H1 (cell line): ENCODE measurements at regions not wholly inside any gene's neighbourhood (a gene's known extent, or its start where the extent isn't known, plus 50 kb on each side); places are given as distances from the start of the nearest gene placed in this dataset.

Experiments used
- CTCF ChIA-PET: fragments of 300-600 bp; sonication (Branson Sonifier 250); formaldehyde crosslinking; loops from one replicate; lab custom pipeline; 2021; ENCODE audit not compliant: partially characterized antibody; lab: Charles Lee
- POLR2A ChIA-PET: fragments of 300-600 bp; sonication (Branson Sonifier 250); formaldehyde crosslinking; loops from one replicate; lab custom pipeline; 2021; ENCODE audit warnings: inconsistent platforms; ENCODE audit not compliant: partially characterized antibody; lab: Charles Lee
- DNase-seq, 2 experiments: peaks; one replicate each; pipeline versions ENCODE4 v3.0.0 to v3.0.0-alpha.2; 2010 to 2022; ENCODE audit warnings: low spot score in 2 of 2, low read depth in 1 of 2, mixed read lengths in 1 of 2
- FAIRE-seq: peaks from 2 replicates; lab custom pipeline; 2011; peaks lifted over from hg19 to GRCh38; lab: Jason Lieb, UNC
- H2AFZ ChIP-seq: 2 replicates; pipeline ENCODE4 v1.8.1; 2012; ENCODE audit warnings: low read length, inconsistent platforms
- H2AK5ac ChIP-seq: 2 replicates; pipeline ENCODE4 v1.6.1; 2013; ENCODE audit warnings: low read depth, low read length
- H2BK120ac ChIP-seq: replicated peaks from 2 replicates; pipeline ENCODE3; 2013; ENCODE audit warnings: low read depth, low read length, inconsistent platforms
- H2BK12ac ChIP-seq: 2 replicates; pipeline ENCODE4 v1.6.1; 2013; ENCODE audit warnings: low read depth, low read length
- H2BK15ac ChIP-seq: 2 replicates; pipeline ENCODE4 v1.6.1; 2013; ENCODE audit warnings: low read length
- H2BK20ac ChIP-seq: 2 replicates; pipeline ENCODE4 v1.6.1; 2013; ENCODE audit warnings: low read length
- H2BK5ac ChIP-seq: 2 replicates; pipeline ENCODE4 v1.6.1; 2013; ENCODE audit warnings: low read depth, low read length
- H3K14ac ChIP-seq: 2 replicates; pipeline ENCODE4 v1.6.1; 2013; ENCODE audit warnings: inconsistent platforms; ENCODE audit not compliant: insufficient read length
- H3K18ac ChIP-seq: 2 replicates; pipeline ENCODE4 v1.6.1; 2013; ENCODE audit warnings: low read length; ENCODE audit errors: extremely low read depth
- H3K23ac ChIP-seq: 2 replicates; pipeline ENCODE4 v1.6.1; 2013; ENCODE audit warnings: inconsistent platforms; ENCODE audit not compliant: insufficient read length
- H3K23me2 ChIP-seq: 2 replicates; pipeline ENCODE4 v1.6.1; 2013; ENCODE audit warnings: low read depth, low read length
- H3K27ac ChIP-seq: 2 replicates; pipeline ENCODE4 v1.6.1; 2011; ENCODE audit warnings: low read depth, low read length, inconsistent platforms
- H3K27me3 ChIP-seq, 4 experiments: replicated peaks in 1 of 4; 1 replicate in 1 of 4; 2 replicates in 3 of 4; pipeline versions ENCODE4 v1.6.1 to v1.8.1; 2011 to 2013; ENCODE audit warnings: low read length in 3 of 4, mild to moderate bottlenecking in 3 of 4, inconsistent platforms in 2 of 4, mixed read lengths in 2 of 4, moderate library complexity in 1 of 4; ENCODE audit not compliant: control insufficient read depth in 3 of 4, insufficient read depth in 3 of 4; ENCODE audit errors: extremely low read depth in 1 of 4
- H3K36me3 ChIP-seq, 4 experiments: 2 replicates each; pipeline versions ENCODE4 v1.6.1 to v1.8.1; 2011 to 2013; ENCODE audit warnings: mild to moderate bottlenecking in 4 of 4, low read length in 3 of 4, moderate library complexity in 2 of 4, control low read depth in 1 of 4, inconsistent platforms in 1 of 4; ENCODE audit not compliant: insufficient read depth in 4 of 4, control insufficient read depth in 2 of 4
- H3K4ac ChIP-seq: replicated peaks from 2 replicates; pipeline ENCODE3; 2013; ENCODE audit warnings: low read length, low read depth, mixed read lengths, inconsistent platforms; ENCODE audit not compliant: insufficient read length
- H3K4me1 ChIP-seq, 4 experiments: replicated peaks in 1 of 4; 1 replicate in 1 of 4; 2 replicates in 3 of 4; pipeline versions ENCODE4 v1.6.1 to v1.8.1; 2011 to 2013; ENCODE audit warnings: low read length in 3 of 4, inconsistent platforms in 2 of 4, mixed read lengths in 1 of 4; ENCODE audit not compliant: insufficient read depth in 4 of 4, control insufficient read depth in 3 of 4
- H3K4me2 ChIP-seq, 2 experiments: 2 replicates each; pipeline versions ENCODE4 v1.6.1 to v1.8.1; 2011 to 2013; ENCODE audit warnings: low read depth in 2 of 2, low read length in 2 of 2, control low read depth in 1 of 2, inconsistent platforms in 1 of 2, mild to moderate bottlenecking in 1 of 2; ENCODE audit not compliant: insufficient read depth in 1 of 2
- H3K4me3 ChIP-seq, 4 experiments: fragments of 200-600, 300-600 bp in 1 of 4; sonication (generic), shearing (Covaris generic), sonication (Bioruptor Twin) in 1 of 4; 2 replicates each; pipeline versions ENCODE4 v1.5.1 to v1.8.1; 2011 to 2016; ENCODE audit warnings: low read length in 4 of 4, low read depth in 3 of 4, control low read depth in 2 of 4, inconsistent platforms in 2 of 4, mild to moderate bottlenecking in 2 of 4, mixed read lengths in 1 of 4, moderate library complexity in 1 of 4; ENCODE audit not compliant: insufficient read depth in 2 of 4; ENCODE audit errors: extremely low read depth in 1 of 4
- H3K56ac ChIP-seq: replicated peaks from 2 replicates; pipeline ENCODE3; 2013; ENCODE audit warnings: low read depth, mild to moderate bottlenecking, mixed read lengths, low read length, inconsistent platforms; ENCODE audit not compliant: insufficient read length
- H3K79me1 ChIP-seq: 2 replicates; pipeline ENCODE4 v1.6.1; 2013; ENCODE audit warnings: low read depth, low read length, control low read depth
- H3K79me2 ChIP-seq, 2 experiments: 2 replicates each; pipeline versions ENCODE4 v1.6.1 to v1.8.1; 2012 to 2013; ENCODE audit warnings: low read length in 2 of 2, mild to moderate bottlenecking in 2 of 2, inconsistent platforms in 1 of 2; ENCODE audit not compliant: insufficient read depth in 2 of 2, control insufficient read depth in 1 of 2
- H3K9ac ChIP-seq, 4 experiments: replicated peaks in 1 of 4; 1 replicate in 1 of 4; 2 replicates in 3 of 4; pipeline versions ENCODE4 v1.6.1 to v1.8.1; 2011 to 2013; ENCODE audit warnings: low read depth in 3 of 4, low read length in 3 of 4, control low read depth in 2 of 4, mild to moderate bottlenecking in 2 of 4, moderate library complexity in 2 of 4, inconsistent platforms in 1 of 4; ENCODE audit errors: extremely low read depth in 1 of 4
- H3K9me3 ChIP-seq, 2 experiments: 2 replicates each; pipeline versions ENCODE4 v1.6.1 to v1.8.1; 2012 to 2013; ENCODE audit warnings: mild to moderate bottlenecking in 2 of 2, moderate library complexity in 2 of 2, control low read depth in 1 of 2, inconsistent platforms in 1 of 2, low read depth in 1 of 2, low read length in 1 of 2, mixed read lengths in 1 of 2; ENCODE audit not compliant: insufficient read depth in 2 of 2
- H4K20me1 ChIP-seq, 2 experiments: replicated peaks in 1 of 2; 2 replicates each; pipeline versions ENCODE3 to v1.8.1; 2011 to 2013; ENCODE audit warnings: inconsistent platforms in 2 of 2, low read length in 2 of 2, mild to moderate bottlenecking in 1 of 2; ENCODE audit not compliant: insufficient read depth in 2 of 2, control insufficient read depth in 1 of 2
- H4K5ac ChIP-seq: 2 replicates; pipeline ENCODE4 v1.6.1; 2013; ENCODE audit warnings: low read length, low read depth, mixed read lengths, inconsistent platforms; ENCODE audit not compliant: insufficient read length
- H4K8ac ChIP-seq: 2 replicates; pipeline ENCODE4 v1.8.0; 2013; ENCODE audit warnings: mild to moderate bottlenecking, moderate library complexity, low read length, inconsistent platforms; ENCODE audit not compliant: insufficient read depth; ENCODE audit errors: extremely low read depth
- H4K91ac ChIP-seq: replicated peaks from 2 replicates; pipeline ENCODE3; 2013; ENCODE audit warnings: low read length, mixed read lengths, inconsistent platforms; ENCODE audit not compliant: insufficient read length
- EZH2 ChIP-seq: fragments of 200-600 bp; sonication (generic); IDR thresholded peaks from 2 replicates; pipeline ENCODE4 v1.7.1; 2012; ENCODE audit warnings: low read depth, mild to moderate bottlenecking, moderate library complexity, low read length, inconsistent platforms; ENCODE audit not compliant: severe bottlenecking
- FOSL1 ChIP-seq: IDR thresholded peaks from 2 replicates; pipeline ENCODE4 v1.6.1; 2011; ENCODE audit warnings: mild to moderate bottlenecking, low read depth, low read length, moderate library complexity; ENCODE audit not compliant: insufficient read depth
- JUND ChIP-seq: IDR thresholded peaks from 2 replicates; pipeline ENCODE4 v1.6.1; 2011; ENCODE audit warnings: mild to moderate bottlenecking, improper control_type of control experiment, low read length
- KDM5A ChIP-seq: fragments of 200-600 bp; IDR thresholded peaks from 2 replicates; pipeline ENCODE4 v1.7.1; 2012; ENCODE audit warnings: mild to moderate bottlenecking, low read length, inconsistent platforms, mixed read lengths
- MAFK ChIP-seq: IDR thresholded peaks from 2 replicates; pipeline ENCODE4 v1.6.1; 2012; ENCODE audit warnings: low read depth, mild to moderate bottlenecking, improper control_type of control experiment, low read length
- SIRT6 ChIP-seq: IDR thresholded peaks from one replicate; pipeline ENCODE4 v1.7.1; 2012; ENCODE audit warnings: low read length, inconsistent platforms
- WGBS, 2 experiments: shearing (Covaris generic) in 1 of 2; methylation state at CpG; one replicate each; pipeline versions ENCODE4 v1.1.6 to v1.1.7; 2013 to 2015; ENCODE audit warnings: low lambda C conversion rate in 2 of 2, mixed read lengths in 2 of 2, inconsistent platforms in 1 of 2, low coverage in 1 of 2, missing lambda C conversion rate in 1 of 2; ENCODE audit not compliant: insufficient replicate concordance in 2 of 2, insufficient coverage in 1 of 2, insufficient read length in 1 of 2; ENCODE audit errors: extremely low coverage in 1 of 2, missing lambda C conversion rate in 1 of 2; 5-methylcytosine and 5-hydroxymethylcytosine counted together

DNA sequence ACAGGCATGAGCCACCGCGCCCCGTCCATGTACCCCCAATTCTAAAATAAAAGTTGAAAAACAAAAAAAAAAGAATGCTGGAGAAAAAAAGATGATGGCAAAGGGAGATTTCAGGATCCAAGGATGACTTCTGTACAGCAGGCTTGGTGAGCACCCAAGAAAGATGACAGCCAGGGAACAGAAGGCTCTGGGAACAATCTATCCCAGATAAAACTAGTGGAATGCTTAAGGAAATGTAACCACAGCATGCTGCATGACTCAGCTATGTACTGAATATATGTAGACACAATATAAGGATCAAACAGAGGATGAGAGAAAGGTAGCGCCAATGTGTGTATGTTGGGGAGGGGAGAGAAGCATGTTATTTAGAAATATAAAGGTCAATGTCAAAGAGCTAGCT, 123.7 kb upstream of the TMTC1 start:
- Histone ChIP-seq H3K4me1 (no peaks in the 10 kb centered on the region), H3K79me2 (no peaks in the 10 kb centered on the region), H2BK5ac (no peak overlapping the region), H3K23ac (no peak overlapping the region), H4K20me1 (no peaks in the 10 kb centered on the region), H3K36me3 (no peaks in the 10 kb centered on the region), H2AK5ac (no peak overlapping the region), H3K4ac (no peak overlapping the region), H3K18ac (no peak overlapping the region), H3K4me2 (no peak overlapping the region), H2BK15ac (no peak overlapping the region), H2BK20ac (no peak overlapping the region), H4K91ac (no peak overlapping the region), H3K27me3 (no peaks in the 10 kb centered on the region), H3K9ac (no peak overlapping the region), H3K4me3 (no peak overlapping the region), H3K9me3 (peaks cover 0 to 7% of the 10 kb centered on the region in 2 experiments; a peak in 1 of 4 replicates), H3K14ac (no peak overlapping the region), H3K23me2 (no peaks in the 10 kb centered on the region), H3K27ac (no peak overlapping the region), H3K56ac (no peak overlapping the region), H2BK12ac (no peak overlapping the region), H4K5ac (no peak overlapping the region), H3K79me1 (no peaks in the 10 kb centered on the region), H2BK120ac (no peak overlapping the region), H4K8ac (no peak overlapping the region), H2AFZ (no peak overlapping the region)
- CTCF ChIA-PET = no interaction called here
- 98% methylated on average over 4 of the region's 4 CpGs; no CpG with 5 or more reads in 1 of the 2 experiments for WGBS, 2 experiments
- POLR2A ChIA-PET = no interaction called here
- TF ChIP-seq JUND (no peak), SIRT6 (no peak), MAFK (no peak), FOSL1 (no peak), EZH2 (no peak), KDM5A (no peak)
- DNase-seq (no peak), FAIRE-seq (no peak)
